Body of pancreas (tissue), 4 donors: ENCODE measurements at regions not wholly inside any gene's neighbourhood (a gene's known extent, or its start where the extent isn't known, plus 50 kb on each side); places are given as distances from the start of the nearest gene placed in this dataset.

Source experiments
- ATAC-seq: fragments of 150-250 bp; one replicate; pipeline ENCODE4 v1.9.1; 2016
- DNase-seq, 4 donors: peaks; one replicate each; pipeline ENCODE4 v3.0.0-alpha.2; 2019
- H3K27ac ChIP-seq, 4 donors: fragments of 200-600 bp; sonication (generic); 1 replicate in 3 of 4; 2 replicates in 1 of 4; pipeline versions ENCODE4 v1.5.1 to v1.6.1; 2016 to 2019; ENCODE audit warnings: mild to moderate bottlenecking in 1 of 4, mixed read lengths in 1 of 4, moderate library complexity in 1 of 4
- H3K27me3 ChIP-seq, 2 donors: fragments of 200-600 bp; sonication (generic); one replicate each; pipeline ENCODE4 v1.6.0; 2016; ENCODE audit warnings: mild to moderate bottlenecking in 1 of 2
- H3K36me3 ChIP-seq, 2 donors: fragments of 200-600 bp; sonication (generic); replicated peaks in 1 of 2; 2 replicates each; pipeline ENCODE4 v1.5.1; 2016; ENCODE audit warnings: low read depth in 2 of 2; ENCODE audit not compliant: insufficient read depth in 1 of 2
- H3K4me1 ChIP-seq: fragments of 200-600 bp; sonication (generic); one replicate; pipeline ENCODE4 v1.6.0; 2016
- H3K4me3 ChIP-seq, 2 donors: fragments of 200-600 bp; sonication (generic); 1 replicate in 1 of 2; 2 replicates in 1 of 2; pipeline ENCODE4 v1.5.1; 2016 to 2019
- H3K9me3 ChIP-seq, 3 donors: fragments of 200-600 bp; sonication (generic); 1 replicate in 2 of 3; 2 replicates in 1 of 3; pipeline ENCODE4 v1.5.1; 2016
- POLR2A ChIP-seq, 3 donors: fragments of 450-650 bp; IDR thresholded peaks; one replicate each; pipeline ENCODE4 v1.6.1; 2016; ENCODE audit warnings: antibody characterized with exemption in 3 of 3, mild to moderate bottlenecking in 2 of 3
- WGBS, 2 donors: methylation state at CpG; one replicate each; pipeline ENCODE4 v1.1.5; 2017; 5-methylcytosine and 5-hydroxymethylcytosine counted together
- intact Hi-C: fragments of 100-400 bp; cut with DNase I; formaldehyde crosslinking; loops from one replicate; pipeline ENCODE4 v1.15.1; 2023
- TF ChIP-seq, protein P1 (sequence below), 7 experiments: fragments of 450-650 bp in 4 of 7; fragments of 200-600 bp in 3 of 7; sonication (generic) in 3 of 7; IDR thresholded peaks; one replicate each; pipeline ENCODE4 v1.5.1; 2016 to 2019; ENCODE audit warnings: antibody characterized with exemption in 7 of 7

DNA sequence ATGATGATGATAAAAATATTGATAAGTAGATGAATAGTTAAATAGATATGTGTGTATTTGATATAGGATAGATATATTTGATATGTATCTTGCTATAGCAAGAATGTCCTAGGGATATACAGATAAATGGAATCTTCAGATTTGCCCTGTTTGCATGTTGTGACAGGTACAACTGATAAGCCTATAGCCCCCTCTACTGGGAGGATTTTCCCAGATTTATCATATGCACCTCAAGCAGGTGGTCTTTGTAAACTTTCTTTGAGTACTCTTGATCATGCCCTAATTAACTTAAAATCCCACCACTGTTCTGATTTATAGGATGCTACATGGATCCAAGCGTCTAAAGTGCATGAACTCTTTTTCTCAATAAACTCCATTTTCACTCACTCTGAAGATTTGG lies 1050.7 kb downstream of the SORCS3 start:
- Histone ChIP-seq H3K27ac (no peak overlapping the region), H3K4me1 (peaks cover 40% of the 10 kb centered on the region), H3K4me3 (no peak overlapping the region), H3K9me3 (no peaks in the 10 kb centered on the region), H3K27me3 (no peaks in the 10 kb centered on the region), H3K36me3 (no peaks in the 10 kb centered on the region)
- WGBS, 2 donors, result 48 to 74% methylated on average over 1 of the region's 1 CpG
- ATAC-seq (no peak), DNase-seq (peak in 1 of 4 donors; percentile 6)
- intact Hi-C loops, result no loop called here
- TF ChIP-seq, protein P1, sequence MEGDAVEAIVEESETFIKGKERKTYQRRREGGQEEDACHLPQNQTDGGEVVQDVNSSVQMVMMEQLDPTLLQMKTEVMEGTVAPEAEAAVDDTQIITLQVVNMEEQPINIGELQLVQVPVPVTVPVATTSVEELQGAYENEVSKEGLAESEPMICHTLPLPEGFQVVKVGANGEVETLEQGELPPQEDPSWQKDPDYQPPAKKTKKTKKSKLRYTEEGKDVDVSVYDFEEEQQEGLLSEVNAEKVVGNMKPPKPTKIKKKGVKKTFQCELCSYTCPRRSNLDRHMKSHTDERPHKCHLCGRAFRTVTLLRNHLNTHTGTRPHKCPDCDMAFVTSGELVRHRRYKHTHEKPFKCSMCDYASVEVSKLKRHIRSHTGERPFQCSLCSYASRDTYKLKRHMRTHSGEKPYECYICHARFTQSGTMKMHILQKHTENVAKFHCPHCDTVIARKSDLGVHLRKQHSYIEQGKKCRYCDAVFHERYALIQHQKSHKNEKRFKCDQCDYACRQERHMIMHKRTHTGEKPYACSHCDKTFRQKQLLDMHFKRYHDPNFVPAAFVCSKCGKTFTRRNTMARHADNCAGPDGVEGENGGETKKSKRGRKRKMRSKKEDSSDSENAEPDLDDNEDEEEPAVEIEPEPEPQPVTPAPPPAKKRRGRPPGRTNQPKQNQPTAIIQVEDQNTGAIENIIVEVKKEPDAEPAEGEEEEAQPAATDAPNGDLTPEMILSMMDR (IDR thresholded peaks at IDR 0.05), result peak in 6 of 7 experiments; percentile 25 to 48 (median 40)
- TF ChIP-seq POLR2A (IDR thresholded peaks at IDR 0.05), result no peak

DNA sequence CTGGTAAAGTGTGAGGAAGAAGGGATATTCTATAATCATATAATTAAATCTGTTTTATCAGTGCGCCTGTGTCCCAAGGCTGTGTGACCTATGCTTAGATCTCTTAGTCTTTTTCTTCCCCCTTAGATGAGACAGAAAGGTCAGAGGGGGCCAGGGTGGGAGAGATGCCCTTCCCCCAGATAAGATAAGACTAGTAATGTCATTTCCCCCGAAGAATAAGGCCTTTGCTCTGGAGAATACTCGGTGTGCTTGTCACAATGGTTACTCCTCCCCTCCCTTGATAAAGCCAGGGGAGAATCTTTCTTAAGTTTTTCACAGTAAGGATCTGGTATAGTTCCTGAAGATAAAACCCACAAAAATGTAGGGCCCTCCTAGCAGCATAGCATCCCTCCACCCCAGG lies 1041.8 kb downstream of the SORCS3 start:
- WGBS, 2 donors, result 49 to 65% methylated on average over 3 of the region's 3 CpGs
- Histone ChIP-seq H3K4me1 (no peaks in the 10 kb centered on the region), H3K4me3 (no peak overlapping the region), H3K27me3 (no peaks in the 10 kb centered on the region), H3K36me3 (no peaks in the 10 kb centered on the region), H3K27ac (no peak overlapping the region), H3K9me3 (no peaks in the 10 kb centered on the region)
- TF ChIP-seq POLR2A (IDR thresholded peaks at IDR 0.05), result no peak
- TF ChIP-seq, protein P1 (IDR thresholded peaks at IDR 0.05), result no peak
- ATAC-seq (no peak), DNase-seq (no peak)
- intact Hi-C loops, result no loop called here

DNA sequence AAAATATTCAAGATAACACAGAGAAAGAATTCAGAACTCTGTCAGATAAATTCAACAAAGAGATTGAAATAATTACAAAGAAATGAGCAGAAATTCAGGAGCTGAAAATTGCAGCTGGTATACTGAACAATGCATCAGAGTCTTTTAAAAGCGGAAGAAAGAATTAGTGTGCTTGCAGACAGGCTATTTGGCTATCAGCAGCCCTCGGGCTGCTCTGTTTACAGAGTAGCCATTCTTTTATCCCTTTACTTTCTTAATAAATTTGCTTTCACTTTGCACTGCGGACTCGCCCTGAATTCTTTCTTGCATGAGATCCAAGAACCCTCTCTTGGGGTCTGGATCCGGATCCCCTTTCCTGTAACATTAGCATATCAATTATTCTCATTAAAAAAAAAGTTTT lies 1040.0 kb downstream of the SORCS3 start:
- no peaks in the 10 kb centered on the region for H3K9me3 ChIP-seq
- DNase-seq (peak in 1 of 4 donors; percentile 17), ATAC-seq (no peak)
- TF ChIP-seq, protein P1 (IDR thresholded peaks at IDR 0.05), result no peak
- TF ChIP-seq POLR2A (IDR thresholded peaks at IDR 0.05), result no peak
- intact Hi-C loops, result no loop called here
- no peak overlapping the region for H3K27ac ChIP-seq
- WGBS, 2 donors, result 65 to 69% methylated on average over 5 of the region's 5 CpGs
- no peaks in the 10 kb centered on the region for H3K4me1 ChIP-seq
- no peaks in the 10 kb centered on the region for H3K36me3 ChIP-seq
- H3K27me3 ChIP-seq, result no peaks in the 10 kb centered on the region
- no peak overlapping the region for H3K4me3 ChIP-seq

DNA sequence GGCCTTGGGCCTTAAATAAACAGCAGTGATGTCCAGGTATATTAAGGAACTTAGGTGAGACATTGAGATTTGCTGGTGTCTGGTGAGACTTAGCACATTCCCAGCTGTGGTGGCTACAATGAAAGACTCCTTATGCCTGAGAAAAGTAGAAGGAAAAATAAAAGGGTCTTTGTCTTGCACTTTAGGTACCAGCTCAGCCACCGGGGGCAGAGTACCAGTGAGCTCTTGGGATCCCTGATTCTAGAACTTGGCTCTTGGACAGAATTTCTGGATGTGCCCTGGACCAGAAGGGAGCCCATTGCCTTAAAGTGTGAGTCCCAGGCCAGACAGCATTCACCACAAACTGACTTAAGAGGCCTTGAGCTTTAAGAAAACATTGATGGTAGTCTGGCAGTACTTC lies 1038.7 kb downstream of the SORCS3 start:
- H3K9me3 ChIP-seq, result no peaks in the 10 kb centered on the region
- no peaks in the 10 kb centered on the region for H3K27me3 ChIP-seq
- no peak for TF ChIP-seq POLR2A (IDR thresholded peaks at IDR 0.05)
- TF ChIP-seq, protein P1 (IDR thresholded peaks at IDR 0.05), result no peak
- no peak overlapping the region for H3K27ac ChIP-seq
- ATAC-seq (no peak), DNase-seq (peak in 1 of 4 donors; percentile 9)
- no peaks in the 10 kb centered on the region for H3K4me1 ChIP-seq
- WGBS, 2 donors, result 67 to 82% methylated on average over 1 of the region's 1 CpG
- intact Hi-C loops, result no loop called here
- no peaks in the 10 kb centered on the region for H3K36me3 ChIP-seq
- H3K4me3 ChIP-seq, result no peak overlapping the region

DNA sequence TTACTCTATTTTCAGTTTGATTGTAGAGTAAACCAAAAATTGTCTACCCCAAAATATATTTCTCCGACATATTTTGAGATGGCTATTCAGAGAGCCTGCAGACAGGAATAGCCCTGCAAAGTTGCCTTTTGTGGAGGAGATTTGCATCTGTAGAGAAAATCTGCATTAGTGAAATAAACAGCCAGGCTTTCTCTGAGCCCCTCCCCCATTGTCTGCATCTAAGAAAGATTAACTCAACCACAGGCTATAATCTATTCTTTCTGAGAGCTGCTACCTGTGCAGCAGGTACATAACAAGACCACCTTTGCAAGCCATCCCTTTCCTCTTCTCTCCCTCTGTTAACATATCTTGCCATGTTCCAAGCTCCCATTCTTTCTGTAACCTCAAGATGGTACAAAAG lies 1034.2 kb downstream of the SORCS3 start:
- DNase-seq (no peak), ATAC-seq (no peak)
- H3K9me3 ChIP-seq, result no peaks in the 10 kb centered on the region
- H3K4me1 ChIP-seq, result peaks cover 5% of the 10 kb centered on the region
- 79 to 88% methylated on average over 1 of the region's 1 CpG for WGBS, 2 donors
- no peaks in the 10 kb centered on the region for H3K36me3 ChIP-seq
- H3K27me3 ChIP-seq, result no peaks in the 10 kb centered on the region
- H3K4me3 ChIP-seq, result no peak overlapping the region
- H3K27ac ChIP-seq, result no peak overlapping the region
- TF ChIP-seq, protein P1 (IDR thresholded peaks at IDR 0.05), result no peak
- TF ChIP-seq POLR2A (IDR thresholded peaks at IDR 0.05), result no peak
- intact Hi-C loops, result no loop called here
